GM03348 (cell line): ENCODE measurements at regions not wholly inside any gene's neighbourhood (a gene's known extent, or its start where the extent isn't known, plus 50 kb on each side); places are given as distances from the start of the nearest gene placed in this dataset.

Experiments
- DNase-seq: peaks from one replicate; pipeline ENCODE4 v3.0.0; 2012; ENCODE audit warnings: low spot score

GRCh38 chr1:38285807-38286530 is 239.4 kb upstream of the POU3F1 start:
- DNase-seq = no peak

GRCh38 chr1:38284953-38285352 is 238.4 kb upstream of the POU3F1 start:
- DNase-seq = no peak

GRCh38 chr1:38283696-38284470 is 237.3 kb upstream of the POU3F1 start:
- no peak for DNase-seq

DNA sequence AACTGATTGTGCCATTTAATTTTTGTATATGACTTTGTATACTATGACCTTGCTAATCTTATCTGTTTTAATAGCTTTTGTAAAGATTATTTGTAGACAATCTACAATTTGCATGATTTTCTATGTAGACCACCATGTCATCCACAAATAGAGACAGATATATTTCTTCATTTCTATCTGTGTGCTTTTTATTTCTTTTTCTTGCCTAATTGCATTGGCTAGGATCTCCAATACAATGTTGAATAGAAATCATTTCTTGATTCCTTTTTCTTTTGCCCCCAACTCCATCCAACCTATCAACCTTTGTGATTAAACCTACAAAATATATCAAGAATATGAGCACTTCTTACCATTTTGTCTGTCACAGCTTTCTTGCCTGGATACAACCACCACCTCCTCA is 232.6 kb upstream of the POU3F1 start:
- no peak for DNase-seq

DNA sequence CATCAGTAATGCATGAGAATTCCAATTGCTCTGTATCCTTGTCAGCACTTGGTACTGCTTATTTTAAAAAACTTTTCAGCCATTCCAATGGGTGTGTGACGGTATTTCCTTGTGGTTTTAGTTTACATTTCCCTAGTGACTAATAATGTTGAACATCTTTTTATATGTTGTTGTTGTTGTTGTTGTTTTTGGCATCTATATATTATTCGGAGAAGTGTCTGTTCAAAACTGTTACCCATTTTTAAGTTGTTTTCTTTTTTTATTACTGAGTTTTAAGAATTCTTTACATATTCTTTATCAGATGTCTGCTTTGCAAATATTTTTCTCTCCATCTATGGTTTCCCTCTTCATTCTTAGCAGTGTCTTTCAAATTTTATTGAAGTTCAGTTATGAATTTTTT is 231.1 kb upstream of the POU3F1 start:
- DNase-seq = no peak

DNA sequence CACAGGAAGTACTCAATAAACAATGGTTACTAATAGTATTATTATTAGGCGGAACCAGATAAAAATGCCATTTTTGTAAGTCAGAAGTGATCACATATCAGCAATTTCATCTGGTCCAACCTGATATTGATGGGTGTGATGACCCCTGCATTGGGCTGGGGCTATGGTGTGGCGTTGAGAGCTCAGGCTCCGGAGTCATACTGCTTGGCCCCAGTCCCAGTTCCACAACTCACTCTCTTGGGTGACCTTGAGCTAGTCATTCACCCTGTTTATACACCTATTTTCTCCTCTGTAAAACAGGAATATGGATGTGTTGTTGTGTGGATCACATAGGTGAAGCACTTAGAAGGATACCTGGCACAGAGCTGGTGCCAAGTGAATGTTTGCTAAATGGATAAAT is 229.4 kb upstream of the POU3F1 start:
- DNase-seq = no peak

DNA sequence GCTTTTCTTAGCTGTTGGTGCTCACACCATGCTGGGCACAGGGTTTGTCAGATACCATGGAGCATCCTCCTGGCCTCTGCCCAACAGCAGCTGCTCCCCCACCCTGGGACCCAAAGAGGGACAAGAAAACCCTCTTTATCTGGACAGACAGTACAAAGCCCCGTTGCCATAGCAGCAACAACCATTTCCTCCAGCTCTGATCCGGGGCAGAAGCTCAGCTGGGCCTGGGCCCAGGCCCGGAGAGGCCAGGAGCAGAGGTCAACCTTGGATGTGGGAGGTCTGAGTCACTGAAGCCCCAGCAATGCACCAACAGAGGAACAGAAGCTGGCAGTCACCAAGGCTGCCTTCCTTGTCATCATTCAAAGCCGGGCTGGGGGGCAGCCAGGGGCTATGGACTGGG is 228.4 kb upstream of the POU3F1 start:
- no peak for DNase-seq

- DNase-seq = no peak
Observed at GRCh38 chr1:38273196-38273804, 226.7 kb upstream of the POU3F1 start.

DNA sequence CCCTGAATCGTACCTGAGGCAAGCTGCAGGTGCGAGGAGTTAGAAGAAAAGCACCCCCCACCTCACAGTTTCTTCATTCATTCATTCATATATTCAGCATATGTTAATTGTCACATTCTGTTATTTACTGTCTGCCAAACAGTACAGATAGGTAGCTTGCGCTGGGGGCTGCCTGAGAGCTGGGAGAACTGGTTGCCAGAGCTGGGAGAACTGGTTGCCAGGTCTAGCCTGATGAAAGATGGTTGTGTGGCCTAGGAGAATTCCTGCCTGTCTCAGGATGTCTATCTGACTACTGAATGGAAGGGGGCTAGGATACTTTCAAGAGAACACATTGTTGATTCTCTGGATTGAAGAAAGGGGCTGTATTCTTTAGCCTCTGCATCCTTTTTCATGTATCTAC is 225.9 kb upstream of the POU3F1 start:
- DNase-seq = no peak

DNA sequence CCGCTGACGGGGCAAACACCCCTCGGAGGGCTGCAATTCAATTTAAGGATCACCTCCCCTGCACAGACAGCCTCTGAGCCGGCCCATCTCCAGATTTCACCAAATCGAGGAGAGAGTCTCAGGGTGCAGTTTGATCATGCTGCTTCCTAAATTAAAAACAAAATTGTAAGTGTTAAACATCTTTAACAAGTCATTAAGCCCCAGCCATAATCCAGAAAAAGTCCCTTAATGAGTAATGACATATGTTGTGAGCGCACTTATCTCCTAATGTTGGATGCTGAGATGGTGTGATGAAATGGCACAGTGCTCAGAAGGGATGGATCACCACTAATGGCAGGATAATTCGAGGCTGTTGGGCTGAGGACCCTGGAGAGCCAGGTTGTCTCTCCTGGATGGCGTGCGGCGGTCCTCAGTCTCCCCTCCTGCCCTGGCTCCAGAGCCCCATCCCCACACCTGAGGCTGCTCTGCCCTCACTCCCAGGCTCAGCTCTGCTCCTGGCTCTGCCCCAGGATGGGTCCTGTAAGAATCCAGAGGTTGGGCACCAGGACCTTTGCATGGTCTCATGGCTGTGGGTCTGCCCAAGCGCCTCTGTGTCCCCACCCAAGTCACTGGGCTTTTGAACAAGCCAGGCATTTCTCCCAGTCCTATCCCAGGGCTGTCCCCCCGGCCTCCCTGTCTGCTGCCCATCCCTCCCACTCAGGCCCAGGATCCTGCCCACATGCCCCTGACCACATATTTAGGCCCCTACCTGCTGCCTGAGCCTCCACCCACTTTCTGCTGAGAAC is 224.4 kb upstream of the POU3F1 start:
- DNase-seq = no peak

DNA sequence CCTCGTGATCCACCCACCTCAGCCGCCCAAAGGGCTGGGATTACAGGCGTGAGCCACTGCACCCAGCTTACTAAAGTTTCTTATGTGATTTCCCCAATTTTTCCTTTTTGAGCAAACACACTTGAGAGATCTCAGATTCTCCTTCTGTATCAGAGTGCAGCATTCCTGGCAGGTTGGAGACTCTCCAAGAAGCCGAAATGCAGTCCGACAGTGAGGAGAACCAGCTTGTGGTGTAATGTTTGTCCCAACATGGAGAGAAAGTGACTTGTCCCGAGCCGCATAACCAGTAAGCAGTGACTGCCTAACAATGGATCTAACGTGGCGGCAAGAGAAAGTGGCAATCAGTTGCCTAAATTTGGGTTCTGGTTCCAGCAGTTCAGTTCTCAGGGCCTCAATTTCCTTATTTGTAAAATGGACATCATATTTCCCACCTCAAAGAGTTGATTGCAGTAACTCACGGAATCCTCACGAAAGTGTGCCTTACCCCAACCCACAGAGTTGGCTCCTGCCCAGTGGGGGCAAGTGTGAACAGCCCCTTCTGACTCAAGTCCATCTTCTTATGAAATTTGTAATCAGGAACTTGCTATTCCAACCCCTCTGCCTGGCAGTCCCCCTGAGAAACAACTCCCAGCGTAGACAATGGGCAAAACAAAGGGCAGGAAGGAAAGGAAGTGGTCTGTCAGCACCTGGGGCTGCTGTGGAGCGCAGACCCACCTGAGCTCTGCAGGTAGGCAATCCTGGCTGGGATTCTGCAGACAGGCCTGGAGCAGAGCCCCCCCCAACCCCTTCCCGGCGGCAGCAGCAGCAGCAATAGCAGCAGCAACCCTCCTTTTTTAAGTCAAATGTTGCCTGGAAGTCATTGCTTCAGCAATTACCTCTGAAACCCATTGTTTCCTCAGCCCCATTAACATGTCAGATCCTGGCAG is 223.6 kb upstream of the POU3F1 start:
- no peak for DNase-seq

GRCh38 chr1:38268226-38268625 is 221.6 kb upstream of the POU3F1 start:
- no peak for DNase-seq

- DNase-seq = no peak
Observed at GRCh38 chr1:38267037-38268036, 220.7 kb upstream of the POU3F1 start.

DNA sequence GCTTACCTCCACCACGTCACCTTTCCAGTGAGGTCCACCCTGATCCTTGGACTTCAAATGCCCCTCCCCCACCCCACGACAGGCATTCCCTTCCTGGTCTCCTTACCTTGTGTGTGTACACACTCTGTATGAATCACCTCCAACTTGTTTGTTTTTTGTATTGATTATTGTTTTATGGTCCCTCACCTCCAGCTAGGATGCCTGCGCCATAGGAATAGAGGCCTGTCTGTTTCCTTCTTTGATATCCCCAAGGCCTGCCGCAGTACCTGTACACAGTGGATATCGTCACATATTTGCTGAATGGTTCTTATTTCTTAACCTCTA is 219.6 kb upstream of the POU3F1 start:
- DNase-seq = no peak

DNA sequence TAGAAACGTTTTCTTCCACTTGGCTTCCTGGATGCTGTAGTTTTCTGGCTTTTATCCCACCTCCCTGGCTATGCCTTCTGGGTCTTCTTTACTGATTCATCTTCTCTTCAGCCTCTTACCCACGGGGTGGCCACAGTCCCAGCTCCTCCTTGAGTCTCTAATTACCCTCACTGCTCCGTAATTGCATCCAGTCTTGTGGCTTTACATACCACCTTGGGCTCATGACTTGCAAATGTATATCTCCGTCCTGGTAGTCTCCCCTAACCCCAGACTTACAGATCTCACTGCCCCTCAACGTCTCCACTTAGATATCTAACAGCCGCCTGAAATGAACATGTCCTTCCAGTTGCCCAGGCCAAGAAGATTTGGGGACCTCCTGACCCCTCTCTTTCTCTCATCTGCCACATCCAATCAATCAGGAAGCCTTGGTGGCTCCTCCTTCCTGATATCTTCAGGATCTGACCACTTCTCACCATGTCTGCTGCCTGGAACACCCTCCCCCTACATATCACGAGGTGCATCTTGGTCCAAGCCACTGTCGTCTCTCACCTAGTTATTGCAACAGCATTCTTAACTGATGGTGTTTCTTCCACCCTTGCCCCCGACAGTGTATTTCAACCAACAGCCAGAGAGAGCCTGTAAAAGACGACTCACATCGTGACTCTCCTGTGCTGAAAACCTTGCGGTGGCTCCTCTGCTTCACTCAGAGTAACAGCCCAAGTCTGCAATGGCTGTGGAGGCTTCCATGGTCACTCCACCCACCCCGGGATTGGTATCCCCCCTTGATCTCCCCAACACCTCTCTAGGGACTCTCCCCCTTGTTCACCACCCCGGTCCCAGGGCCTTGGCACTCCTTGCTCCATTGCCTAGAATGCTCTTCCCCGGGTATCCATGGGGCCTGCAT is 219.0 kb upstream of the POU3F1 start:
- no peak for DNase-seq

GRCh38 chr1:38263438-38263837 is 216.8 kb upstream of the POU3F1 start:
- DNase-seq = no peak

- no peak for DNase-seq
Observed at GRCh38 chr1:38261574-38261973, 215.0 kb upstream of the POU3F1 start.

GRCh38 chr1:38258085-38258627 is 211.6 kb upstream of the POU3F1 start:
- DNase-seq = no peak

DNA sequence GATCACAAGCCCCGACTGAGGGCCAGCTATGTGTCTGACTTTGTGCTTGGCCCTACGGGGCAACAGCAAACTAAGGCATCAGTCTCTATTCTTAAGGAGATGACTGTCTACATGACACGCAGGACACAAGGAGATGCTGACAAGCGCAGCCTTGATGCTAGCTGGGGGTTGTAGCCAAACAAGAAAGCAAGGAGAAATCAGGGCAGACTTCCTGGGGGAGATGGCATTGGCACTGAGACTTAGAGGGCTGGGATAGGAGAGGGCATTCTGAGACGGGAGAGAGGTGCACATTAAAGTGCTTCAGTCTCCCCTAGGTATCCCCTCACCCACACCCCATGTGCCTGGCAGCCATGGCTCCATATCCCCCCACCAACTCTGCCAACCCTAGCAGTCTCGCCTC is 210.8 kb upstream of the POU3F1 start:
- no peak for DNase-seq
